Psoas muscle (tissue), 7 donors: ENCODE measurements at regions not wholly inside any gene's neighbourhood (a gene's known extent, or its start where the extent isn't known, plus 50 kb on each side); places are given as distances from the start of the nearest gene placed in this dataset.

Experiments used
- ATAC-seq, 4 donors: fragments of 200-7000 bp; cut with Tn5 transposase; one replicate each; pipeline ENCODE4 v1.9.1; 2020; ENCODE audit warnings: moderate library complexity in 3 of 4, mild to moderate bottlenecking in 2 of 4
- DNase-seq, 2 donors: peaks; one replicate each; pipeline ENCODE4 v3.0.0-alpha.2; 2020
- H3K27ac ChIP-seq: fragments of 200-600 bp; one replicate; pipeline ENCODE4 v1.8.0; 2022
- H3K27me3 ChIP-seq, 3 donors: fragments of 200-600 bp in 1 of 3; one replicate each; pipeline versions ENCODE4 v1.6.1 to v1.8.0; 2013 to 2022; ENCODE audit warnings: low read length in 2 of 3, mild to moderate bottlenecking in 2 of 3, moderate library complexity in 1 of 3; ENCODE audit not compliant: insufficient read depth in 3 of 3
- H3K36me3 ChIP-seq, 2 donors: fragments of 200-600 bp in 1 of 2; one replicate each; pipeline versions ENCODE4 v1.6.1 to v1.8.0; 2013 to 2022; ENCODE audit warnings: low read depth in 1 of 2, mild to moderate bottlenecking in 1 of 2, moderate library complexity in 1 of 2; ENCODE audit not compliant: insufficient read depth in 1 of 2
- H3K4me1 ChIP-seq: fragments of 200-600 bp; one replicate; pipeline ENCODE4 v1.8.0; 2022
- H3K4me3 ChIP-seq: fragments of 200-600 bp; one replicate; pipeline ENCODE4 v1.8.0; 2022; ENCODE audit warnings: mild to moderate bottlenecking
- H3K9me3 ChIP-seq: fragments of 200-600 bp; one replicate; pipeline ENCODE4 v1.8.0; 2022
- WGBS, 3 donors: extraction: QIAGEN DNeasy Blood & Tissue Kit; methylation state at CpG; one replicate each; pipeline versions ENCODE4 v1.1.6 to v1.1.7; 2013; 5-methylcytosine and 5-hydroxymethylcytosine counted together
- intact Hi-C, 2 donors: fragments of 100-400 bp; cut with DNase I; formaldehyde crosslinking; loops; one replicate each; pipeline versions ENCODE4 v1.11.0 to v1.14.2; 2022
- TF ChIP-seq, protein P1 (sequence below): fragments of 200-600 bp; IDR thresholded peaks from one replicate; pipeline ENCODE4 v1.8.0; 2022; ENCODE audit warnings: antibody characterized with exemption
- donor health status: healthy with polysubstance abuse.
- donor health status: DM: no; HTN: no; CAD: no; lungs with moderate emphysema.
- donor health status: Bipolar disorder and iron deficiency.
- donor health status: healthy.
- donor health status: DM: yes; HTN: yes; CAD: no.
- donor health status: DM: no; HTN: no; CAD: no.
- donor health status: DM: yes; HTN: yes; CAD: no.

- no peak overlapping the region for H3K27ac ChIP-seq
- TF ChIP-seq, protein P1, sequence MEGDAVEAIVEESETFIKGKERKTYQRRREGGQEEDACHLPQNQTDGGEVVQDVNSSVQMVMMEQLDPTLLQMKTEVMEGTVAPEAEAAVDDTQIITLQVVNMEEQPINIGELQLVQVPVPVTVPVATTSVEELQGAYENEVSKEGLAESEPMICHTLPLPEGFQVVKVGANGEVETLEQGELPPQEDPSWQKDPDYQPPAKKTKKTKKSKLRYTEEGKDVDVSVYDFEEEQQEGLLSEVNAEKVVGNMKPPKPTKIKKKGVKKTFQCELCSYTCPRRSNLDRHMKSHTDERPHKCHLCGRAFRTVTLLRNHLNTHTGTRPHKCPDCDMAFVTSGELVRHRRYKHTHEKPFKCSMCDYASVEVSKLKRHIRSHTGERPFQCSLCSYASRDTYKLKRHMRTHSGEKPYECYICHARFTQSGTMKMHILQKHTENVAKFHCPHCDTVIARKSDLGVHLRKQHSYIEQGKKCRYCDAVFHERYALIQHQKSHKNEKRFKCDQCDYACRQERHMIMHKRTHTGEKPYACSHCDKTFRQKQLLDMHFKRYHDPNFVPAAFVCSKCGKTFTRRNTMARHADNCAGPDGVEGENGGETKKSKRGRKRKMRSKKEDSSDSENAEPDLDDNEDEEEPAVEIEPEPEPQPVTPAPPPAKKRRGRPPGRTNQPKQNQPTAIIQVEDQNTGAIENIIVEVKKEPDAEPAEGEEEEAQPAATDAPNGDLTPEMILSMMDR = no peak
- DNase-seq (no peak), ATAC-seq (no peak)
- H3K27me3 ChIP-seq = peaks cover 0 to 10% (median 3%) of the 10 kb centered on the region in 3 donors
- no peak overlapping the region for H3K4me3 ChIP-seq
- H3K9me3 ChIP-seq = no peaks in the 10 kb centered on the region
- no peaks in the 10 kb centered on the region for H3K36me3 ChIP-seq
- H3K4me1 ChIP-seq = no peaks in the 10 kb centered on the region
- 80 to 93% (median 81%) methylated on average over 7 of the region's 7 CpGs for WGBS, 3 donors
- intact Hi-C loops = no loop called here
Observed at GRCh38 chr1:10895621-10896020, 99.2 kb upstream of the CASZ1 start.

- Histone ChIP-seq H3K27ac (no peak overlapping the region), H3K4me1 (no peaks in the 10 kb centered on the region), H3K4me3 (no peak overlapping the region), H3K27me3 (peaks cover 0 to 3% (median 0%) of the 10 kb centered on the region in 3 donors), H3K9me3 (no peaks in the 10 kb centered on the region), H3K36me3 (no peaks in the 10 kb centered on the region)
- 75 to 82% (median 79%) methylated on average over 5 of the region's 5 CpGs for WGBS, 3 donors
- TF ChIP-seq, protein P1 = no peak
- peak in 1 of 2 donors; percentile 37 for DNase-seq
- no peak for ATAC-seq
- intact Hi-C loops = no loop called here
Observed at GRCh38 chr1:10896673-10897072, 100.2 kb upstream of the CASZ1 start.

GRCh38 chr1:10897321-10897980 lies 101.0 kb upstream of the CASZ1 start:
- whole genome bisulfite sequencing, 3 donors = 83 to 91% (median 87%) methylated on average over 13 of the region's 13 CpGs
- DNase-seq (peak in 1 of 2 donors; percentile 21), ATAC-seq (no peak)
- H3K36me3 ChIP-seq = no peaks in the 10 kb centered on the region
- TF ChIP-seq, protein P1 = no peak
- H3K27me3 ChIP-seq = no peaks in the 10 kb centered on the region
- no peak overlapping the region for H3K4me3 ChIP-seq
- H3K27ac ChIP-seq = no peak overlapping the region
- intact Hi-C loops = no loop called here
- H3K9me3 ChIP-seq = no peaks in the 10 kb centered on the region
- H3K4me1 ChIP-seq = no peaks in the 10 kb centered on the region

GRCh38 chr1:10897981-10898728 lies 101.7 kb upstream of the CASZ1 start:
- H3K4me1 ChIP-seq = no peaks in the 10 kb centered on the region
- DNase-seq (peak in 1 of 2 donors; percentile 28), ATAC-seq (no peak)
- H3K27me3 ChIP-seq = no peaks in the 10 kb centered on the region
- WGBS, 3 donors = 54 to 67% (median 59%) methylated on average over 13 to 17 of the region's 17 CpGs
- intact Hi-C loops = no loop called here
- H3K27ac ChIP-seq = no peak overlapping the region
- no peaks in the 10 kb centered on the region for H3K36me3 ChIP-seq
- no peaks in the 10 kb centered on the region for H3K9me3 ChIP-seq
- TF ChIP-seq, protein P1 = no peak
- no peak overlapping the region for H3K4me3 ChIP-seq
